Liver (tissue), 8 donors: ENCODE measurements at regions not wholly inside any gene's neighbourhood (a gene's known extent, or its start where the extent isn't known, plus 50 kb on each side); places are given as distances from the start of the nearest gene placed in this dataset.

ENCODE experiments used
- DNase-seq: peaks from one replicate; pipeline ENCODE4 v3.0.0-alpha.2; 2017; ENCODE audit warnings: low spot score
- H3K27ac ChIP-seq, 2 donors: one replicate each; pipeline ENCODE4 v1.7.0; 2013; ENCODE audit warnings: inconsistent platforms in 2 of 2, low read length in 2 of 2, control low read depth in 1 of 2, low read depth in 1 of 2, mild to moderate bottlenecking in 1 of 2
- H3K27me3 ChIP-seq, 4 donors: one replicate each; pipeline versions ENCODE4 v1.6.1 to v1.7.0; 2013; ENCODE audit warnings: low read length in 3 of 4, inconsistent platforms in 1 of 4, mild to moderate bottlenecking in 1 of 4, moderate library complexity in 1 of 4; ENCODE audit not compliant: control insufficient read depth in 4 of 4, insufficient read depth in 4 of 4
- H3K36me3 ChIP-seq, 4 donors: one replicate each; pipeline versions ENCODE4 v1.6.1 to v1.7.0; 2013; ENCODE audit warnings: low read length in 3 of 4, mild to moderate bottlenecking in 3 of 4, low read depth in 1 of 4, moderate library complexity in 1 of 4; ENCODE audit not compliant: control insufficient read depth in 4 of 4, insufficient read depth in 3 of 4
- H3K4me1 ChIP-seq, 4 donors: one replicate each; pipeline versions ENCODE4 v1.6.1 to v1.7.0; 2013; ENCODE audit warnings: low read length in 3 of 4, mild to moderate bottlenecking in 3 of 4, moderate library complexity in 1 of 4; ENCODE audit not compliant: control insufficient read depth in 4 of 4, insufficient read depth in 4 of 4
- H3K4me3 ChIP-seq, 3 donors: one replicate each; pipeline versions ENCODE4 v1.6.1 to v1.7.0; 2013; ENCODE audit warnings: low read length in 3 of 3, control low read depth in 1 of 3, low read depth in 1 of 3, mild to moderate bottlenecking in 1 of 3
- H3K9ac ChIP-seq, 2 donors: one replicate each; pipeline ENCODE4 v1.7.0; 2013; ENCODE audit warnings: low read length in 2 of 2, mild to moderate bottlenecking in 2 of 2, moderate library complexity in 2 of 2, control low read depth in 1 of 2, low read depth in 1 of 2
- H3K9me3 ChIP-seq, 4 donors: one replicate each; pipeline versions ENCODE4 v1.6.1 to v1.7.0; 2013; ENCODE audit warnings: low read length in 3 of 4; ENCODE audit not compliant: control insufficient read depth in 4 of 4
- EGR1 ChIP-seq, 2 donors: IDR thresholded peaks; 2 replicates each; pipeline ENCODE4 v1.6.1; 2016 to 2018; ENCODE audit warnings: antibody characterized with exemption in 2 of 2, low read depth in 2 of 2
- FOXA2 ChIP-seq: IDR thresholded peaks from 2 replicates; pipeline ENCODE4 v1.6.1; 2016; ENCODE audit warnings: antibody characterized with exemption
- GABPA ChIP-seq, 2 donors: IDR thresholded peaks in 1 of 2; conservative IDR thresholded peaks in 1 of 2; 2 replicates each; pipeline ENCODE4 v1.6.1; 2016; ENCODE audit warnings: antibody characterized with exemption in 2 of 2, mild to moderate bottlenecking in 1 of 2, moderate library complexity in 1 of 2
- HNF4A ChIP-seq, 2 donors: conservative IDR thresholded peaks; 2 replicates each; pipeline ENCODE4 v1.6.1; 2016; ENCODE audit warnings: antibody characterized with exemption in 2 of 2, mild to moderate bottlenecking in 2 of 2
- HNF4G ChIP-seq: IDR thresholded peaks from 2 replicates; pipeline ENCODE4 v1.6.1; 2016; ENCODE audit warnings: antibody characterized with exemption
- JUND ChIP-seq, 2 donors: IDR thresholded peaks; 2 replicates each; pipeline ENCODE4 v1.6.1; 2016; ENCODE audit warnings: antibody characterized with exemption in 2 of 2
- NR2F2 ChIP-seq: IDR thresholded peaks from 2 replicates; pipeline ENCODE4 v1.6.1; 2016; ENCODE audit warnings: antibody characterized with exemption
- RAD21 ChIP-seq, 2 donors: IDR thresholded peaks; 2 replicates each; pipeline ENCODE4 v1.6.1; 2016; ENCODE audit warnings: antibody characterized with exemption in 2 of 2, mild to moderate bottlenecking in 2 of 2
- RXRA ChIP-seq, 2 donors: IDR thresholded peaks; 2 replicates each; pipeline ENCODE4 v1.6.1; 2017 to 2018; ENCODE audit warnings: antibody characterized with exemption in 2 of 2, mild to moderate bottlenecking in 1 of 2
- SP1 ChIP-seq: IDR thresholded peaks from 2 replicates; pipeline ENCODE4 v1.6.1; 2018; ENCODE audit warnings: antibody characterized with exemption, mild to moderate bottlenecking
- TAF1 ChIP-seq: conservative IDR thresholded peaks from 2 replicates; pipeline ENCODE4 v1.6.1; 2016; ENCODE audit warnings: antibody characterized with exemption, mild to moderate bottlenecking
- YY1 ChIP-seq: IDR thresholded peaks from 2 replicates; pipeline ENCODE4 v1.6.1; 2016; ENCODE audit warnings: antibody characterized with exemption, mild to moderate bottlenecking
- WGBS: extraction: QIAGEN DNeasy Blood & Tissue Kit; methylation state at CpG from one replicate; pipeline ENCODE4 v1.1.7; 2013; 5-methylcytosine and 5-hydroxymethylcytosine counted together
- TF ChIP-seq, protein P1 (sequence below): IDR thresholded peaks from 2 replicates; pipeline ENCODE4 v1.6.1; 2016; ENCODE audit warnings: antibody characterized with exemption, mild to moderate bottlenecking
- TF ChIP-seq, protein P2 (sequence below): IDR thresholded peaks from 2 replicates; pipeline ENCODE4 v1.6.1; 2016; ENCODE audit warnings: antibody characterized with exemption
- TF ChIP-seq, protein P3 (sequence below): IDR thresholded peaks from 2 replicates; pipeline ENCODE4 v1.6.1; 2016; ENCODE audit warnings: antibody characterized with exemption
- TF ChIP-seq, protein P4 (sequence below): IDR thresholded peaks from 2 replicates; pipeline ENCODE4 v1.6.1; 2016; ENCODE audit warnings: antibody characterized with exemption
- TF ChIP-seq, protein P5 (sequence below): fragments of 150-350 bp; IDR thresholded peaks from 2 replicates; pipeline ENCODE4 v1.5.1; 2017; ENCODE audit warnings: improper control_type of control experiment, low read depth, low read length; ENCODE audit not compliant: missing input control
- donor health status: healthy.
- donor health status: healthy.
- donor health status: healthy.
- donor health status: healthy.
- donor health status: healthy.

DNA sequence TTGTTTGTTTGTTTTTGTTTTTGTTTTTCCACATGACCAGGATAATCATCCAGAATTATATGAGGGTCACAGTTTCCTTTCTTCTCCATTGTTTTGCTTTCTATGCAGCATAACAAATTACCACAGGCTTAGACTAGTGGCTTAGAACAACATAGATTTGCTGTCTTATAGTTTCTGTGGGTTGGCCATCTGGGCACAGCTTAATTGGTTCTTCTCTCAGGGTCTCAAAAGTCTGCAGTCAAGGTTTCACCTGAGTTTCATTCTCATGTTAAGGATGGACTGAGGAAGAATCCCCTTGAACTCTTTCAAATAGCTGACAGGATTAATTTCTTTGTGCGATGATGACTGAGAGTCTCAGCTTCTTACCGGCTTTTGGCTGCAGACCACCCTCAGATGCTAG lies 559.8 kb downstream of the PRDM9 start (continued):
- TF ChIP-seq, protein P1, sequence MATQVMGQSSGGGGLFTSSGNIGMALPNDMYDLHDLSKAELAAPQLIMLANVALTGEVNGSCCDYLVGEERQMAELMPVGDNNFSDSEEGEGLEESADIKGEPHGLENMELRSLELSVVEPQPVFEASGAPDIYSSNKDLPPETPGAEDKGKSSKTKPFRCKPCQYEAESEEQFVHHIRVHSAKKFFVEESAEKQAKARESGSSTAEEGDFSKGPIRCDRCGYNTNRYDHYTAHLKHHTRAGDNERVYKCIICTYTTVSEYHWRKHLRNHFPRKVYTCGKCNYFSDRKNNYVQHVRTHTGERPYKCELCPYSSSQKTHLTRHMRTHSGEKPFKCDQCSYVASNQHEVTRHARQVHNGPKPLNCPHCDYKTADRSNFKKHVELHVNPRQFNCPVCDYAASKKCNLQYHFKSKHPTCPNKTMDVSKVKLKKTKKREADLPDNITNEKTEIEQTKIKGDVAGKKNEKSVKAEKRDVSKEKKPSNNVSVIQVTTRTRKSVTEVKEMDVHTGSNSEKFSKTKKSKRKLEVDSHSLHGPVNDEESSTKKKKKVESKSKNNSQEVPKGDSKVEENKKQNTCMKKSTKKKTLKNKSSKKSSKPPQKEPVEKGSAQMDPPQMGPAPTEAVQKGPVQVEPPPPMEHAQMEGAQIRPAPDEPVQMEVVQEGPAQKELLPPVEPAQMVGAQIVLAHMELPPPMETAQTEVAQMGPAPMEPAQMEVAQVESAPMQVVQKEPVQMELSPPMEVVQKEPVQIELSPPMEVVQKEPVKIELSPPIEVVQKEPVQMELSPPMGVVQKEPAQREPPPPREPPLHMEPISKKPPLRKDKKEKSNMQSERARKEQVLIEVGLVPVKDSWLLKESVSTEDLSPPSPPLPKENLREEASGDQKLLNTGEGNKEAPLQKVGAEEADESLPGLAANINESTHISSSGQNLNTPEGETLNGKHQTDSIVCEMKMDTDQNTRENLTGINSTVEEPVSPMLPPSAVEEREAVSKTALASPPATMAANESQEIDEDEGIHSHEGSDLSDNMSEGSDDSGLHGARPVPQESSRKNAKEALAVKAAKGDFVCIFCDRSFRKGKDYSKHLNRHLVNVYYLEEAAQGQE, result no peak
- TF ChIP-seq YY1, result no peak

DNA sequence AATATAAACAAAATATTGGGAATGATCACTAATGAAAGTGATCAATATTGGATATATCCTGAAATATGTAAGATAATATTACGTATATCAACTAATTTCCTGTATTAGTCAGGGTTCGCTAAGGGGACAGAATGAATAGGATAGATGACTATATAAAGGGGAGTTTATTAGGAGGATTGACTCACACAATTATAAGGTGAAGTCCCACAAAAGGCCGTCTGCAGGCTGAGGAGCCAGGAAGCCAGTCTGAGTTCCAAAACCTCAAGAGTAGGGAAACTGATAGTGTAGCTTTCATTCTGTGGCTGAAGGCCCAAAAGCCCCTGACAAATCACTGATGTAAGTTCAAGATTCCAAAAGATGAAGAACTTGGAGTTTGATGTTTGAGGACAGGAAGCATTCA lies 561.1 kb downstream of the PRDM9 start:
- Histone ChIP-seq H3K27ac (no peak overlapping the region), H3K9me3 (no peaks in the 10 kb centered on the region), H3K27me3 (no peaks in the 10 kb centered on the region), H3K9ac (no peak overlapping the region), H3K4me3 (no peak overlapping the region), H3K36me3 (no peaks in the 10 kb centered on the region), H3K4me1 (no peaks in the 10 kb centered on the region)
- DNase-seq, result no peak
- TF ChIP-seq, protein P2, sequence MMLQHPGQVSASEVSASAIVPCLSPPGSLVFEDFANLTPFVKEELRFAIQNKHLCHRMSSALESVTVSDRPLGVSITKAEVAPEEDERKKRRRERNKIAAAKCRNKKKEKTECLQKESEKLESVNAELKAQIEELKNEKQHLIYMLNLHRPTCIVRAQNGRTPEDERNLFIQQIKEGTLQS, result no peak
- TF ChIP-seq NR2F2 (no peak), TAF1 (no peak), HNF4G (no peak), FOXA2 (no peak), RAD21 (IDR thresholded peaks at IDR 0.05) (no peak), EGR1 (IDR thresholded peaks at IDR 0.05; ENCODE audit: low read depth in 2 of 2) (no peak), SP1 (no peak), RXRA (IDR thresholded peaks at IDR 0.05) (no peak), HNF4A (conservative IDR thresholded peaks at IDR 0.05) (no peak), GABPA (IDR thresholded peaks at IDR 0.05 in 1 of 2, conservative IDR thresholded peaks at IDR 0.05 in 1 of 2) (no peak), JUND (IDR thresholded peaks at IDR 0.05) (no peak)
- TF ChIP-seq, protein P3, sequence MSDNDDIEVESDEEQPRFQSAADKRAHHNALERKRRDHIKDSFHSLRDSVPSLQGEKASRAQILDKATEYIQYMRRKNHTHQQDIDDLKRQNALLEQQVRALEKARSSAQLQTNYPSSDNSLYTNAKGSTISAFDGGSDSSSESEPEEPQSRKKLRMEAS, result no peak
- TF ChIP-seq, protein P1, result no peak
- TF ChIP-seq, protein P4, sequence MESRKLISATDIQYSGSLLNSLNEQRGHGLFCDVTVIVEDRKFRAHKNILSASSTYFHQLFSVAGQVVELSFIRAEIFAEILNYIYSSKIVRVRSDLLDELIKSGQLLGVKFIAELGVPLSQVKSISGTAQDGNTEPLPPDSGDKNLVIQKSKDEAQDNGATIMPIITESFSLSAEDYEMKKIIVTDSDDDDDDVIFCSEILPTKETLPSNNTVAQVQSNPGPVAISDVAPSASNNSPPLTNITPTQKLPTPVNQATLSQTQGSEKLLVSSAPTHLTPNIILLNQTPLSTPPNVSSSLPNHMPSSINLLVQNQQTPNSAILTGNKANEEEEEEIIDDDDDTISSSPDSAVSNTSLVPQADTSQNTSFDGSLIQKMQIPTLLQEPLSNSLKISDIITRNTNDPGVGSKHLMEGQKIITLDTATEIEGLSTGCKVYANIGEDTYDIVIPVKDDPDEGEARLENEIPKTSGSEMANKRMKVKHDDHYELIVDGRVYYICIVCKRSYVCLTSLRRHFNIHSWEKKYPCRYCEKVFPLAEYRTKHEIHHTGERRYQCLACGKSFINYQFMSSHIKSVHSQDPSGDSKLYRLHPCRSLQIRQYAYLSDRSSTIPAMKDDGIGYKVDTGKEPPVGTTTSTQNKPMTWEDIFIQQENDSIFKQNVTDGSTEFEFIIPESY, result no peak
- TF ChIP-seq, protein P5, sequence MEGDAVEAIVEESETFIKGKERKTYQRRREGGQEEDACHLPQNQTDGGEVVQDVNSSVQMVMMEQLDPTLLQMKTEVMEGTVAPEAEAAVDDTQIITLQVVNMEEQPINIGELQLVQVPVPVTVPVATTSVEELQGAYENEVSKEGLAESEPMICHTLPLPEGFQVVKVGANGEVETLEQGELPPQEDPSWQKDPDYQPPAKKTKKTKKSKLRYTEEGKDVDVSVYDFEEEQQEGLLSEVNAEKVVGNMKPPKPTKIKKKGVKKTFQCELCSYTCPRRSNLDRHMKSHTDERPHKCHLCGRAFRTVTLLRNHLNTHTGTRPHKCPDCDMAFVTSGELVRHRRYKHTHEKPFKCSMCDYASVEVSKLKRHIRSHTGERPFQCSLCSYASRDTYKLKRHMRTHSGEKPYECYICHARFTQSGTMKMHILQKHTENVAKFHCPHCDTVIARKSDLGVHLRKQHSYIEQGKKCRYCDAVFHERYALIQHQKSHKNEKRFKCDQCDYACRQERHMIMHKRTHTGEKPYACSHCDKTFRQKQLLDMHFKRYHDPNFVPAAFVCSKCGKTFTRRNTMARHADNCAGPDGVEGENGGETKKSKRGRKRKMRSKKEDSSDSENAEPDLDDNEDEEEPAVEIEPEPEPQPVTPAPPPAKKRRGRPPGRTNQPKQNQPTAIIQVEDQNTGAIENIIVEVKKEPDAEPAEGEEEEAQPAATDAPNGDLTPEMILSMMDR, result no peak
- WGBS, result 85% methylated on average over 3 of the region's 3 CpGs
